HS-27A (cell line): ENCODE measurements at regions not wholly inside any gene's neighbourhood (a gene's known extent, or its start where the extent isn't known, plus 50 kb on each side); places are given as distances from the start of the nearest gene placed in this dataset.

ENCODE experiments used
- DNase-seq: peaks from one replicate; pipeline ENCODE4 v3.0.0-alpha.2; 2012; ENCODE audit warnings: low read depth, missing footprints

DNA sequence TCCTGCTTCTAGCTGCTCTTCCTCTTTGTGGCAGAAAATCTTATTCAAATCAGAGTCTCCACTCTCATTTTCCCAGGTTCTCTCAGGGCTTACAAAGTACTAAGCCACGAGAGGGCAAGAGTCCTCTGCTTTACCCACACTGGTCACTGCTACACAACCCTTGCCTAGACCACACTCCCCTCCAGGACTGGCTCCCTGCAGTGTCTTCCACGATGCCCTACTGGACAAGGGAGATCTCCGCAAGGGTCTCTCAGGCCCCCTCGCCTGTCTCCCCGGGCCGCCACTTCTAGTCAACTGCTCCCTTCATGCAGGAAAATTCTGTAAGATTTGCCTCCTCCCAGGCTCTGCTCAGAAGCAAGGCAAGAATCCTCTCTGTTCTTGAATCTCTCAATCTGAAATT is 319.6 kb downstream of the RRAGC start:
- DNase-seq, result no peak

DNA sequence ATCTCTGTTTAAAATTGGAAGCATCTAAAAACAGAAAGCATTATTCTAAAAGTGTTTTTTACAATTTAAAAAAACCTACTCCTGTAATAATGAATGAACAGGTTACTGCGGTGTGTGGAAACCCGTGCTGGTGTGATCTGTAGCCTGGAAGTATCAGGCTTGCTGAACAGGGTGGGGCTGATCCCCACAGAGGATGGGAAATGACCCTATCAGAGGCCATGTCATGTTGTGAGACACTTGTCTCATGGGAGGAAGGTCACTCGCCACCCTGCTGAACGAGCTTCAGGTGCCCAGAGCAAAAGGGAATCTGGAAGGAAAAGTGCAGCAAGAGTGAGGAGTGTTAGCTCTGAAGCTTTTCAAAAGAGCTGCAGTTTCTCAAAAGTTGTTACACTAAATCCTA is 320.7 kb downstream of the RRAGC start:
- no peak for DNase-seq

DNA sequence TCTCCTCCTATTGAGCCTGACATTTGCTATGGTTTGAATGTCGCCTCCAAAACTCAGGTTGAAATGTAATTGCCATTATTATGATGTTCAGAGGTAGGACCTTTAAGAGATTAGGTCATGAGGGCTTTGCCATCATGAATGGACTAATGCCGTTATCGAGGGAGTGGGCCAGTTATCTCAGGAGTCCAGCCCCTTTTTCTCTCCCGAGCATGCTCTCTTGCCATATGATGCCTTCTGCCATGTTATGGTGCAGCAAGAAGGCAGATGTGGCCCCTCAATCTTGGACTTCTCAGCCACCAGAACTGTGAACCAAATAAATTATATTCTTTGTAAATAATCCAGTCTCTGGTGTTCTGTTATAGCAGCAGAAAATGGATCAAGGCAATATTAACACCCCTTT is 323.5 kb downstream of the RRAGC start:
- no peak for DNase-seq

DNA sequence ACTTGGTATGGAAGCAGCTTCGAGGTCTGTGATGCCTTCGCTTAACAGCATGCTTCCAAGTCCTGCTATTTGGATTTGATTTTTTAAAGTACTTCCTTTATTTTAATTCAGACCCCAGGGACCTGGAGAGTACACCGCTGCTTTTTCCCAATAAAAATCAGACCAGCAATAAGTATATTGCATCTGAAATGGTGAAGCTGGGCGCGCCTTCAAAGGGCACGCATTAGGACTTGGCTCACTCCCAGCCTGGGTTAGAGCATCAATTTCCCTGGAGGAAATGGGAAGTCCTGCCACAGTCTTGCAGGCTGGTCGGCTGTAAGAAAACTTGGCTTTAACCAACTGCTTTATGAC is 325.1 kb downstream of the RRAGC start:
- DNase-seq, result no peak

DNA sequence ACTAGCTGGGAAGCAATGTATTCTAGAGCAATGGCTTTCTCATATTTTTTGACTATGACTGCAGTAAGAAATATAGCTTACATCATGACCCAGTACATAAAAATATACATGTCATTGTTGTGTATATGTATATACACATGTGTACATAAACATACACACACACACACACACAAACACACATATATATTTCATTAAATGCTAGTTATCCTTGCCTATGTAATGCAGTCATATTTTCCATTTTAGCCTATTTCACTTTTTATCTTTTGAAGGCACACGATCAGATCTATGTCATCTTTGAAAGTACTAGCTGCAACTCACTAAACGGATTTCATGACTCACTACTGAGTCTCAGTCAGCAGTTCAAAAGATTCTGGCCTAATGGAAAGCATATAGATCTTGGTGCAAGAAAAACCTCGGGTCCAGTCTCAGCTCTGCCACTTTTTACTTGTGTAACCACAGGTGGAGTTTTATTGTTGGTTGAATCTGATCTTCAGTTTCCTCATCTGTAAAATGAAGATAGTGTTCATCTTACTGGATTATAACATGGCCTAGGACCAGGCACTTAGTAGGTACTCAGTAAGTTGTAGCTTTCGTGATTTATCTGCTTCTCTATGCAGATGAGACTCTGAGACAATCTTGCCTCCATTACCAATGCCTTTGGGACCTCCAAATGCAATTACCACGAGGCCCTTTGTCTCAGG is 325.6 kb downstream of the RRAGC start:
- no peak for DNase-seq

DNA sequence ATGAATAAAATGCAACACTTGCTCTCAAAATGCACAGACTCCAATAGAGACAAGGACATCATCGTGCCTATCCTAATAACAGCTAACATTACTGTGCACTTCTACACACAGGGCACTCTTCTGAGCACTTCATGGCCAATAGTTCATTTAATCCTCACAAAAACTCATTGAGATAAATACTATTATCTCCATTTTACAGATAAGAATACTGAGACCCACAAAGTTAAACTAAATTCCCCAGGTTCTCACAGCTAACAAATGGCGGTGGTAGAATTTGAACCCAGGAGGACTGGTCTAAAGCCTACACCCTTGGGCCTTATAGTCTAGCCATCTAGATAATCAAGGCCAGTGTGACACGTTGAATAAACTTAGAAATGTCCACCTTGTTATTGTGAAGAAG is 328.6 kb downstream of the RRAGC start:
- no peak for DNase-seq

DNA sequence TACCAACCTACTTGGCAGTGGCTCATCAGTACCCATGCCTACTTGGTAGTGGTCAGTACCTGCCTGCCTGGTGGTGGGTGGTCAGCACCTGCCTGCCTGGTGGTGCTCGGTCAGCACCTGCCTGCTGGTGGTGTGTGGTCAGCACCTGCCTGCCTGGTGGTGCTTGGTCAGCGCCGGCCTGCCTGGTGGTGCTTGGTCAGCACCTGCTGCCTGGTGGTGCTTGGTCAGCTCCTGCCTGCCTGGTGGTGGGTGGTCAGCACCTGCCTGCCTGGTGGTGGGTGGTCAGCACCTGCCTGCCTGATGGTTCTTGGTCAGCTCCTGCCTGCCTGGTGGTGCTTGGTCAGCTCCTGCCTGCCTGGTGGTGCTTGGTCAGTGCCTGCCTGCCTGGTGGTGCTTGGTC is 329.6 kb downstream of the RRAGC start:
- no peak for DNase-seq

DNA sequence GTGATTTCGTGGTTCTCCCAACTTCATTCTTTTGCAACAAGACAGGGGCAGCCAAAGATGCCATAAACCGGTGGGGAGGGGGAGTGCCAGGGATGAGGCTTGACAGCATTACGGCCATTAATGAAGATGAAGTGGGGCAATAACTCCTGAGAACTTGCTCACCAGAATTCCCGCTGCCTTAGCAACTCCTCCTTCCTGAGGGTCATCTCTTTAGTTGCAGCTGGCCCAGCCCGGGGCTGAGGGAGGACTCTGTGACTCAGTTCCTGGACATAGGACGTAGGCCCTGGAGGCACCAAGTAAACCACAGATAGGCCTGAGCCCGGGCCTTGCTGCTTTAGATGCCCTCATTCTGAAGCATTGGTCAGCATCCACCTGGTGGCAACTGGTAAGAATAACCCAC is 330.2 kb downstream of the RRAGC start:
- no peak for DNase-seq

DNA sequence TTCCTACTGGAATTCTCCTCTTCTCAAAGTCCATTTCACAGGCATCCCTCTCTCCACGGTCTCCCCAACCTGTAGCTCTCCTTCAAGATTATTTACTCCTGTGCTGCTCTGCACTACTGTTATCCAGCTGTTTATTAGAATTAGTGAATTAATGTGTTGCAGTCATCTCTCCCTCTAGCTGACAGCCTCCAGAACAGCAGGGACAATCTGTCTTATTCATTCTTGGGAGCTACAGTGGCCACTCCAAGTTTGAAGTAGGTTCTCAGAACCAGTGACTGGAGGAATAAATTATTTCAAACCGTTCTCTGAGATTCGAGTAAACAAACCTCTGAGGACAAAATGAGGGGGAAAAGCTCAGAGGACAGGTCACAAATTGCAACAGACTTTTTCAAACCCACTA is 330.9 kb downstream of the RRAGC start:
- no peak for DNase-seq

DNA sequence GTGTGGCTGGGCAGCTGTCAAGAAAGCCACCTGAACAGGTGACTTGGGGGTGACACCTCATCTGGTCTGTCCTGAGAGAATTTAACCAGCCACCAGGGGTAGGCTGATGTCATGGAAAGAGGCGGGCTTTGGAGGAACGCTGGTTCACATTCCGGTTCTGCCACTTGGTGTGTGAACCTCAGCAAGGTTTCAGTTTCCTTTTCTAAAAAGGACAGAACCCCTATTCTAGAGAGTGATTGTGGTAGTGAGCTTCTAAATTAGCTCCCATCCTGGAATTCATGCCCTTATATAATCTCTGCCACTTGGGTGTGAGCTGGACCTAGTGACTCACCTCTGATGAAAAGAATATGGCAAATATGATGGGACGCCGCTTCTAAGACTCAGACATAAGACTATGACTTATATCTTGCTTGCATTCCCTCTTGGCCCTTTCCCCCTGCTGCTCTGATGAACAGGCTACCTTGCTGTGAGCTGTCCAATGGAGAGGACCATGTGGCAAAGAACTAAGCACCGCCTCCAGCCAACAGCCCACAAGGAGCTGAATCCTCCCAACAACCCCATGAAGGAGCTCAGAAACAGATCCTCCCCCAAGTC is 332.1 kb downstream of the RRAGC start:
- DNase-seq, result no peak

DNA sequence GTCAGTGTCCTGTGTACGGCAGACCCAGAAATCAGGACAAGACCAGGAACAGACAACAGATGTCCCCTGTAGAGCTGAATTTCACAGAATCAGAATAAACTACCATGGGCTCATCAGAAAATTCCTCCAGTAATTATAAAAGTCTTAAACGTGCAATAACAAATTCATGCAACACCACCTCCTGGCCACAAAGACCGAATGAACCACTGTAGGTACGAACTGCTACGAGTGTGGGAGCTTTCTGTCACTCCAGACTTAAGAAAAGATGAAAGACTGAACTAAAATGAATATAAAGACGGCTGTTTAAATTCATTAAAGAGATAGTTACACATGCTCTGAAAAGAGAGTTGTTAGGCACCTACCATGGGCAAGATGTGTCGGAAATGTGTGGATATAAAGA is 333.5 kb downstream of the RRAGC start:
- no peak for DNase-seq

DNA sequence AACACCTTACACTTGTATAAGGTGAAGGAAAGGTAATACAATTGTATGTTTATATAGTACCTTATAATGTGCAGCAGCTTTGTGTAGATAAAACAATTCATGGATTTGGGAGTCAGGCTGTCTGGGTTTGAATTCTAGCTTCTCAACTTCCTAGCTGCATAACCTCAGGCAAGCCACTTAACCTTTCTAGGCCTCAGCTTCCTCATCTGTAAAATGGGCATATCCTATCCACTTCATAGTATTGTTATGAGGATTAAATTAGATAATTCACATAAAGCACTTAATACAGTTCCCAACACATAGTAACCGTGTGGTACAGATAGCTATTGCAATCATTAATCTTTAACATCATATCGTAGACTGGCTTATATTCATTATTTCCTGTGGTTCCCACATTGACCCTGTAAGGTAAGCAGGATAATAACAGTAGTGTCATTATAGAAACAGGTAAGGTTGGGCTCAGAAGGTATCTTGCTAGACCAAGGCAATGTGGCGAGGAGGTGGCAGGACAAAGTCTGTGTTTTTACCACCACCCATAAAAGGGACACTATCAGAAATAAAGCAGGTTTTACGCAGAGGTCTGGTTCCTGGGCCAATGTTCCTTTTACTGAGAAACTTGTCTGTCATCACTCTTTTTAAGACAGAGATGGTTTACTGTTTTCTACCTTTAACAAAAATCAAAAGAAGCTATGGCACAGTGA is 334.1 kb downstream of the RRAGC start:
- DNase-seq, result no peak

DNA sequence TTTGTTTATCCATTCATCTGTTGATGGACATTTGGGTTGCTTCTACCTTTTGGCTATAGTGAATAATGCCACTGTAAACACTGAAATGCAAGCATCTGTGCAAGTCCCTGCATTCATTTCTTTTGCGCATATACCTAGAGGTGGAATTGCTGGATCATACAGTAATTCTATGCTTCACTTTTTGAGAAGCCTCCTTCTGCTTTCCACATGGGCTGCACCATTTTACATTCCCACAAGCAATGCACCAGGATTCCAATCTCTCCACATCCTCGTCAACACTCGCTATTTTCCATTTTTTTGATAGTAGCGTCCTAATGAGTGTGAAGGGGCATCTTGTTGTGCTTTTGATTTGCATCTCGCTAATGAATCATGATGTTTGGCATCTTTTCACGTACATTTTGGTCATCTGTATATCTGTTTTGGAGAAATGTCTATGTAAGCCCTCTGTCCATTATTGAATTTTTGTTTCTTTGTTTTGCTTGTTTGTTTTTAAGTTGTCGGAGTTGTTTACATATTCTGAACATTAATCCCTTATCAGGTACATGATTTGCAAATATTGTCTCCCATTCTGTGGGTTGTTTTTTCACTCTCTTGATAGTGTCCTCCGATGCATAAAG is 335.4 kb downstream of the RRAGC start:
- no peak for DNase-seq

DNA sequence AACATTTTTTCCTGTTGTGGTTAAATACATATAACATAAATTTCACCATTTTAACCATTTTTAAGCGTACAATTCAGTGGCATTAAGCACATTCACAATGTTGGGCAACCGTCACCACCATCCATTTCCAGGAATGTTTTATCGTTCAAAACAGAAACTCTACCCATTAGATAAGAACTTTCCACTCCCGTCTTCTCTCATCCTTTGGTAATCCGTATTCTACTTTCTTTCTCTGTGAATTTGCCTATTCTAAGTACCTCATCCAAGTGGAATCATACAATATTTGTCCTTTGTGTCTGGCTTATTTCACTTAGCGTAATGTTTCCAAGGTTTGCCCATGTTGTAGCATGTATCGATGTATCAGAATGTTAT is 336.0 kb downstream of the RRAGC start:
- DNase-seq, result no peak

DNA sequence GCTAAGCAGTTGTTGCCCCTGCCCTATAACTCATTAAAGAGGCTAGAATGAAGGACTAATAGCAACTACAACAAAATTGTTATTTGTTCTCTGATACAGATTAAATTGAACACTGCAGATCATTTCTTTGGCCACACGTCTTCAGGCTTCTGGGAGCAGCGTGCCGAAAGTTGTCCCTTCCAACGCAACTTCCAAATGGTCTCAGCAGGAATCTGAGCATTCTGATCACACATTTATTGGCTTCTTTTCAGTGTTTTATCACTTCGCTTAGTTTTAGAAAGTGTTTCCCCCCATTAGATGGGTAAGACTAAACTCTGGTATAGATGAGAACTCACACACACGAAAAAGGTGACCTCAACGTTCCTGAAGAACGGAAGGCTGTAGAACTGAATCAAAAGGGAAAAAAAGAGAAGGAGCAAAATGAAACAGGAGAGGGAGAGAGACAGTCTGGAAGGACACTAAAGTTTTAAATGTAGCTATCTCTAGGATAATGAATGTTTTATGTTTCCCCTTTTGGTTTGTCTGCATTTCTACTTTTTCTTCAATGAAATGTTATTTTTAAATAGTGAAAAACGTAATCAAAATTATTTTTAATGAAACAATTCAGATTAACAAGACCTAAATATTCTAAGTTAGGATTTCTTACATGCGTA is 336.5 kb downstream of the RRAGC start:
- no peak for DNase-seq

DNA sequence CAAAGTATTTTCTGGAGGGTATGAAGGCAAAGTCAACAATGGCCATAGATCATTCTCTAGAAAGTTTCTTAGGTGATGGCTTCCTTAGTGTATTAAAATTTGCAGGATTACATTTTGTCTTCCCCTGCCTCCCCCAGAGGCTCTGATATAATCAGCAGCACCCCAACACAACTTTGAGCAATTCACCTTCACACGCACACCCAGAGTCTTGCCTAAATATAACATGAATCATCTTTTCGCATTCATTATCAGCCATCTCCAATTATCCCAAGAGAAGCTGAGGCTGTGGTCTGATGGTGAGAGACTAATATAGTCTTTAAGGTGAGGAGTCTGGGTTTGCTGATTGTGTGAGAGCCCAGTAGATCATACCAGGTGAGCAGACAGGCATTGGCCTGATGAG is 343.0 kb downstream of the RRAGC start:
- no peak for DNase-seq

DNA sequence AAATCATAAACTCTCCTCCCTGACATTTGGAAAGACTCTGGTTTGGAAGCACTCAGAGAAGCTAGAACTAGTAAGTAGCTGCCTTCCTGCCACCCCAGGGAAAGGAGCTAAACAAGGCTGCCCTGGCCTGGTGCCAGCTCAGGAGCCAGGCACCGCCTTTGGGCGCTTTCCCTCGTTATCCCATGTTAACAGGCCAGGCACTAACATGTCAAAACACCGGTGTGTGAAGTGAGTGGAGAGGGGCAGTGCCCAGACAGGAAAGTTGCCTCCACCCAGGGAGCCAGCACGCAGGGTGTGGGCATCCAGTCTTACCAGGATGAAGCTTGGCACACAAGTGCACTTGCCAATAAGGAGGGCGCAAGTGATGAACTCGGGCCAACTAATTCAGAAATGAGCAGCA is 346.8 kb downstream of the RRAGC start:
- no peak for DNase-seq

DNA sequence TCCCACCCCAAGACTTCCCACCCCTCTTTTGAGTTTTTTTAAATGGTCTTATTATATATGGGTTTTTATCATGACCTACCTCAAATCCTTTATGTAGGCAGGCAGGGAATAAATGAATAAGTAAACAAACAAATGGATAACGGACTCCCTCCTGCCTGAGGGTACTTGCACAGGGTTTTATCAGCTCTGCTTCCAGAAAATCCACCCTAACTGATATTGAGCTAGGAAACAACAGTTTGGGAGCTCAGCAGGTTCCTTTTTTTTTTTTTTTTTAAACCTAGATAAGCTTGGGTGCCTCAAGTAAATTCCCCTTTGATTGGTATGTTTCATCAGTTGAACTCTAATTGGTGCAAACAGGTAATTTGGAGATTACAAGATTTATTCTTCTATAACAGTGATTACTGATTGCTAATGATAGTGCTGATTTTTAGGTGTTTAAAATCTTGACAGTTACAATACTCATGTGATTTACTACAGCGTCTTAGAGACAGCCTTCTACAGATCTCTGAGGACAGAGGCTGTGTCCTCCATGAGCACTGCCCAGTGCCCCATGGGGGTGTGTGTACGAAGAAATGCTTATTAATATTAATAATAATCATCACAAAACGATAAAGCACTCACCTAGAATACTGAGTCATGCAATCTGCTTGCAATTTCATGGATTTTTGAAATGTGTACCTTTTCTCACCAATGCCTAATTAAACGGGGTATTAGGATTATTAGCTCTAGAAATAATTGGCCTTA is 347.4 kb downstream of the RRAGC start:
- DNase-seq, result no peak

DNA sequence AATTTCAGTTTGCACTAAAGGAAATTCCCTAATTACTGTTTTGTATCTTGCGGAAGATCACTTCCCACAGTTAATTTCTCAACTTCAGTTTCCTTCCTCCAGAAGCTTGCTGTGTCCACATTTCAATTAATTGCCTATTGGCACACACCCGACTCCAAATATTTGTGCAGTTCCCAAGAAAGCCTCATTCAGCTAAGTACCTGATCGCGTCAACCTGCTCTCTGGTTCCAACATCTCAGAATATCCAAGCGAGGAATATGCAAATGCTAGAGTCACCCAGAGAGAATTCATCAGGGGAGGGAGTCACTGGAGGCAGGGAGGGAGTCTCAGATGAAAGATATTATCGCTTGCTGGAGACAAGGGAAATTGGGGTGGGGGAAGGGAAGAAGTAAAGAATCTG is 351.3 kb downstream of the RRAGC start:
- no peak for DNase-seq

DNA sequence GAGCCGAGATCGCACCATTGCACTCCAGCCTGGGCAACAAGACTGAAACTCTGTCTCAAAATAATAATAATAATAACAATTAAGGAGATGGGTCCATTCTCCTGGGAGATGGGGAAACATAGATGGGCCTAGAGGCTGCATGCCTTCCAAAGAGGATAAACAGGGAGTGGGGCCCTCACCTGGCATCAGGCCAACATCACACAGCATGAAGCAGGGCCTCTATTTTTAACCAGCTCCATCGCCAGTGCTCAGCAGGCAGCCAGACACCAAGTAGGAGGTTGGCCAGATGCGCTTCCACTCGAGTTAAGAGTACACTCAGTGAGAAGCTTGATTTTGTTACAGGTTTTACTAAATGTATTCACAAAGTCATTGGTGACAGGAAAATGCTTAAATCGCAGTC is 352.0 kb downstream of the RRAGC start:
- no peak for DNase-seq

DNA sequence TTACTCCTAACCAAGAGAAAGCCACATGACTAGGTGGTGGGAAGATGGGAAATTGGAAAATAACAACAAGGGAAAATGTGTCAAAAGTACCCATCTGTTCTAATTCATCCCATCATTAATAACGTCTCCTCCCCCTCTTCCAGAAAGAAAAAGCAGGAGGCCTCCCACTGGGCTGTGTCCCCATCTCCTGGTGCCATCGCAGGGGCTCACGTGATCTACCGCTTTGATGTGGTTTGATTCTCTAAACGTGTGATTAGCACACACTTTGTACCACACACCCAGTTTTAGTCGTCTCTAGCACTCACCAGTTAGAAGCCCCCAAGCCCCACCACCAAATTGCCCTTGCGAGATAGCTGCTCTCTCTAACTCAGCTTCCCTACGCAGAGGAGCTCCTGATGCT is 353.6 kb downstream of the RRAGC start:
- DNase-seq, result no peak

DNA sequence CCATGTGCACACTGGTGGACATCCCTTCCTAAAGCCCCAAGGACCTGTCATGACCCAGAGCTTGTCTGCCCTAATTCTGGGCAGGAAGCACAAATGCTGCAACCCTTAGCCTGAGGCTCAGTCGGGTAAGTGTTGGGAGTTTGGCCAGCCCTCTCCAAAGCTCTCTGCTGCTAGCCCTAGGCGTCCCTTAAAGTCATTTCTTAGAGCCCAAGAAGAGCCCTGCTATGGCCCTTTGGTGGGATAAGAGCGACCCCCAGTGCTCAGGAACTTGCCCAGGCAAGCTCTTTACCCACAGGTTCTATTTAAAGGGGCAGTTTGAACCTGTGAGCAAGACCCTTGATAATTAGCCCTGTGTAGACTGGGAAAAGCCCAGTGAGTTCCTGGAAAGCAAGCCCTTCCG is 356.8 kb downstream of the RRAGC start:
- no peak for DNase-seq
